ENCODE measurements at regions not wholly inside any gene's neighbourhood (a gene's known extent, or its start where the extent isn't known, plus 50 kb on each side); places are given as distances from the start of the nearest gene placed in this dataset.
"Not testable (repeated sequence)": the region's sequence is repeated elsewhere in the genome, so short reads cannot be mapped to it uniquely, and the experiment has no call there.

- no peaks in the 10 kb centered on the region for H3K9me3 ChIP-seq
- WGBS, 2 donors = 53 to 66% methylated on average over 6 of the region's 6 CpGs
These were observed 65.2 kb upstream of the CRIM1 start for GRCh38 chr2:36290306-36290856.

DNA sequence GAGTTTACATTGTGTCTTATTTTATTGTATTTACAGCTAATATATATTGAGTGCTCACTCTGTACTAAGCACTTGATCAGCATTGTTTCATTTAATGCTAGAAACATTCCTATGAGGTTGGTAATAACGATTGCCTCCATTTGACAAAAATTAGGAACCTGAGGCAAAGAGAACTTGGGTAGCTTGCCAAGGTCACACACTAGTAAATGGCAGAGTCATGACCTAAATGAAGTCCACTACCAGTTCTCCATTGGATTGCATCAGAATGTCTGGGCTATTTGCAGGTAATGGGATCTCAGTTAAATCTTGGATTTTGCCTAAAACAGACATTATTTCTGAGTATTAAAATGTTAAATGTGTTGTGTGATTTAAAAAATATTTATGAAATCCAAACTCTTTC, 65.8 kb upstream of the CRIM1 start:
- 76 to 81% methylated on average over 1 of the region's 1 CpG for WGBS, 2 donors
- Histone ChIP-seq H3K9me3 (no peaks in the 10 kb centered on the region), H3K4me1 (no peaks in the 10 kb centered on the region), H3K27me3 (no peaks in the 10 kb centered on the region), H3K27ac (no peak overlapping the region), H3K36me3 (no peaks in the 10 kb centered on the region), H3K4me3 (no peak overlapping the region)
- no peak for TF ChIP-seq EP300 (IDR thresholded peaks at IDR 0.05)
- no peak for TF ChIP-seq POLR2A (IDR thresholded peaks at IDR 0.05)
- TF ChIP-seq, protein P1, sequence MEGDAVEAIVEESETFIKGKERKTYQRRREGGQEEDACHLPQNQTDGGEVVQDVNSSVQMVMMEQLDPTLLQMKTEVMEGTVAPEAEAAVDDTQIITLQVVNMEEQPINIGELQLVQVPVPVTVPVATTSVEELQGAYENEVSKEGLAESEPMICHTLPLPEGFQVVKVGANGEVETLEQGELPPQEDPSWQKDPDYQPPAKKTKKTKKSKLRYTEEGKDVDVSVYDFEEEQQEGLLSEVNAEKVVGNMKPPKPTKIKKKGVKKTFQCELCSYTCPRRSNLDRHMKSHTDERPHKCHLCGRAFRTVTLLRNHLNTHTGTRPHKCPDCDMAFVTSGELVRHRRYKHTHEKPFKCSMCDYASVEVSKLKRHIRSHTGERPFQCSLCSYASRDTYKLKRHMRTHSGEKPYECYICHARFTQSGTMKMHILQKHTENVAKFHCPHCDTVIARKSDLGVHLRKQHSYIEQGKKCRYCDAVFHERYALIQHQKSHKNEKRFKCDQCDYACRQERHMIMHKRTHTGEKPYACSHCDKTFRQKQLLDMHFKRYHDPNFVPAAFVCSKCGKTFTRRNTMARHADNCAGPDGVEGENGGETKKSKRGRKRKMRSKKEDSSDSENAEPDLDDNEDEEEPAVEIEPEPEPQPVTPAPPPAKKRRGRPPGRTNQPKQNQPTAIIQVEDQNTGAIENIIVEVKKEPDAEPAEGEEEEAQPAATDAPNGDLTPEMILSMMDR (IDR thresholded peaks at IDR 0.05) = no peak
- no peak for DNase-seq (ENCODE audit: low spot score in 2 of 2)

More at GRCh38 chr2:36290306-36290856, 65.2 kb upstream of the CRIM1 start:
- no peak for DNase-seq (ENCODE audit: low spot score in 2 of 2)
- H3K27me3 ChIP-seq = no peaks in the 10 kb centered on the region
- TF ChIP-seq, protein P1 (IDR thresholded peaks at IDR 0.05) = peak in 1 of 5 experiments; percentile 26
- peak in 1 of 2 donors; percentile 18 for TF ChIP-seq EP300 (IDR thresholded peaks at IDR 0.05)
- TF ChIP-seq POLR2A (IDR thresholded peaks at IDR 0.05) = no peak
- no peaks in the 10 kb centered on the region for H3K36me3 ChIP-seq
- H3K4me1 ChIP-seq = no peaks in the 10 kb centered on the region
- no peak overlapping the region for H3K27ac ChIP-seq
- H3K4me3 ChIP-seq = no peak overlapping the region

GRCh38 chr2:36287363-36288275, 68.0 kb upstream of the CRIM1 start:
- WGBS, 2 donors = 67 to 78% methylated on average over 6 of the region's 6 CpGs
- DNase-seq (ENCODE audit: low spot score in 2 of 2) = no peak
- TF ChIP-seq POLR2A (IDR thresholded peaks at IDR 0.05) (no peak), EP300 (IDR thresholded peaks at IDR 0.05) (no peak)
- TF ChIP-seq, protein P1 (IDR thresholded peaks at IDR 0.05) = no peak

GRCh38 chr2:36279506-36279905, 76.1 kb upstream of the CRIM1 start:
- not testable (repeated sequence) for H3K27me3 ChIP-seq; H3K4me3 ChIP-seq; H3K36me3 ChIP-seq; H3K4me1 ChIP-seq; DNase-seq (ENCODE audit: low spot score in 2 of 2); H3K27ac ChIP-seq
- H3K9me3 ChIP-seq = peaks cover 0 to 13% (median 0%) of the 10 kb centered on the region in 4 donors
- WGBS, 2 donors = 75 to 80% methylated on average over 7 of the region's 7 CpGs

More at GRCh38 chr2:36287363-36288275, 68.0 kb upstream of the CRIM1 start:
- H3K36me3 ChIP-seq = no peaks in the 10 kb centered on the region
- H3K27ac ChIP-seq = no peak overlapping the region
- no peaks in the 10 kb centered on the region for H3K9me3 ChIP-seq
- no peak overlapping the region for H3K4me3 ChIP-seq
- no peaks in the 10 kb centered on the region for H3K27me3 ChIP-seq
- H3K4me1 ChIP-seq = no peaks in the 10 kb centered on the region

GRCh38 chr2:36277881-36278523, 77.6 kb upstream of the CRIM1 start:
- 53 to 57% methylated on average over 2 of the region's 2 CpGs for WGBS, 2 donors
- no peak overlapping the region for H3K27ac ChIP-seq
- TF ChIP-seq POLR2A (IDR thresholded peaks at IDR 0.05) = no peak
- TF ChIP-seq EP300 (IDR thresholded peaks at IDR 0.05) = no peak
- TF ChIP-seq, protein P1 (IDR thresholded peaks at IDR 0.05) = no peak
- no peak for DNase-seq (ENCODE audit: low spot score in 2 of 2)
- H3K4me1 ChIP-seq = no peaks in the 10 kb centered on the region
- H3K9me3 ChIP-seq = peaks cover 0 to 13% (median 0%) of the 10 kb centered on the region in 4 donors
- no peaks in the 10 kb centered on the region for H3K36me3 ChIP-seq
- H3K27me3 ChIP-seq = no peaks in the 10 kb centered on the region
- no peak overlapping the region for H3K4me3 ChIP-seq

Data from tibial nerve (tissue), 4 donors.